K562 (cell line): ENCODE measurements at regions not wholly inside any gene's neighbourhood (a gene's known extent, or its start where the extent isn't known, plus 50 kb on each side); places are given as distances from the start of the nearest gene placed in this dataset.
A peak's percentile ranks its signal among the peaks of the same experiment; 100 is the strongest.

Source experiments
- CBFA2T2 ChIP-seq: fragments of 450-650 bp; conservative IDR thresholded peaks from 2 replicates; pipeline ENCODE4 v1.6.1; 2017; ENCODE audit warnings: mild to moderate bottlenecking
- CBFA2T3 ChIP-seq: fragments of 450-650 bp; IDR thresholded peaks from 2 replicates; pipeline ENCODE4 v1.6.1; 2017
- CBX3 ChIP-seq, 2 experiments: IDR thresholded peaks; 1 replicate in 1 of 2; 2 replicates in 1 of 2; pipeline ENCODE4 v1.6.1; 2012; ENCODE audit warnings: inconsistent platforms in 2 of 2, low read length in 2 of 2, borderline replicate concordance in 1 of 2, control low read depth in 1 of 2
- DACH1 ChIP-seq: fragments of 450-650 bp; IDR thresholded peaks from 2 replicates; pipeline ENCODE4 v1.6.1; 2018; ENCODE audit not compliant: partially characterized antibody
- FOXJ2 ChIP-seq: fragments of 200-800 bp; sonication (Bioruptor generic); IDR thresholded peaks from 2 replicates; pipeline ENCODE4 v1.6.1; 2016; ENCODE audit warnings: missing genetic modification characterization, missing compliant biosample characterization
- GTF2E2 ChIP-seq: fragments of 200-800 bp; sonication (Bioruptor generic); IDR thresholded peaks from 2 replicates; pipeline ENCODE4 v1.6.1; 2016; ENCODE audit warnings: missing genetic modification characterization, missing compliant biosample characterization
- HDAC3 ChIP-seq: fragments of 450-650 bp; IDR thresholded peaks from 2 replicates; pipeline ENCODE4 v1.6.1; 2018; ENCODE audit warnings: borderline replicate concordance, mild to moderate bottlenecking, moderate library complexity; ENCODE audit not compliant: partially characterized antibody
- KLF10 ChIP-seq: fragments of 250-450 bp; sonication (Bioruptor Pico); IDR thresholded peaks from 2 replicates; pipeline ENCODE4 v1.6.1; 2021; ENCODE audit warnings: matching md5 sums
- NEUROD1 ChIP-seq: fragments of 150-350 bp; IDR thresholded peaks from 2 replicates; pipeline ENCODE4 v1.6.1; 2014; ENCODE audit warnings: borderline replicate concordance, low read length, low read depth; ENCODE audit not compliant: partially characterized antibody
- NFE2L1 ChIP-seq: fragments of 450-650 bp; IDR thresholded peaks from 2 replicates; pipeline ENCODE4 v1.6.1; 2016; ENCODE audit warnings: missing genetic modification characterization, low read depth, mild to moderate bottlenecking, missing compliant biosample characterization, moderate library complexity, borderline replicate concordance
- NFIC ChIP-seq: fragments of 450-650 bp; IDR thresholded peaks from 2 replicates; pipeline ENCODE4 v1.6.1; 2017; ENCODE audit warnings: mild to moderate bottlenecking, inconsistent platforms
- RBFOX2 ChIP-seq: fragments of 200-400 bp; formaldehyde crosslinking; IDR thresholded peaks from 2 replicates; pipeline ENCODE4 v1.6.1; 2017; ENCODE audit warnings: low read depth, mild to moderate bottlenecking, low read length, moderate library complexity
- RNF2 ChIP-seq: sonication (generic); IDR thresholded peaks from 2 replicates; pipeline ENCODE4 v1.6.1; 2016
- SMAD2 ChIP-seq: fragments of 150-350 bp; IDR thresholded peaks from 2 replicates; pipeline ENCODE4 v1.6.1; 2014; ENCODE audit warnings: low read depth, mild to moderate bottlenecking, low read length
- TGIF2 ChIP-seq: sonication (generic); formaldehyde crosslinking; IDR thresholded peaks from 2 replicates; pipeline ENCODE4 v1.8.1; 2022; ENCODE audit warnings: mild to moderate bottlenecking, missing genetic modification reagents, moderate library complexity
- TOE1 ChIP-seq, 2 experiments: fragments of 450-650 bp in 1 of 2; sonication (generic) in 1 of 2; formaldehyde crosslinking in 1 of 2; IDR thresholded peaks; 2 replicates each; pipeline versions ENCODE4 v1.7.1 to v1.8.0; 2016 to 2022; ENCODE audit warnings: borderline replicate concordance in 2 of 2, mild to moderate bottlenecking in 2 of 2, antibody characterized with exemption in 1 of 2, inconsistent platforms in 1 of 2, low read depth in 1 of 2, missing genetic modification reagents in 1 of 2, moderate library complexity in 1 of 2
- ZBTB17 ChIP-seq: fragments of 450-650 bp; formaldehyde crosslinking; IDR thresholded peaks from 2 replicates; pipeline ENCODE4 v1.4.0; 2020; ENCODE audit warnings: mild to moderate bottlenecking
- ZC3H11A ChIP-seq: IDR thresholded peaks from 2 replicates; pipeline ENCODE4 v1.6.1; 2012; ENCODE audit warnings: low read depth, low read length, improper control_type of control experiment
- ZNF174 ChIP-seq: fragments of 250-450 bp; sonication (Bioruptor Pico); IDR thresholded peaks from 2 replicates; pipeline ENCODE4 v1.4.0; 2020; ENCODE audit warnings: mild to moderate bottlenecking
- ZNF311 ChIP-seq: fragments of 250-450 bp; sonication (Bioruptor Pico); IDR thresholded peaks from 2 replicates; pipeline ENCODE4 v1.4.0; 2020; ENCODE audit warnings: mild to moderate bottlenecking, moderate library complexity
- TF ChIP-seq, protein P1 (sequence below): sonication (generic); formaldehyde crosslinking; IDR thresholded peaks from 2 replicates; pipeline ENCODE4 v1.8.1; 2023; ENCODE audit warnings: mild to moderate bottlenecking, missing genetic modification reagents
- TF ChIP-seq, protein P2 (sequence below): fragments of 250-450 bp; sonication (Bioruptor Pico); IDR thresholded peaks from 2 replicates; pipeline ENCODE4 v1.8.0; 2022; ENCODE audit warnings: moderate library complexity, mild to moderate bottlenecking, inconsistent platforms
- TF ChIP-seq, protein P3 (sequence below): sonication (generic); IDR thresholded peaks from 2 replicates; pipeline ENCODE4 v1.6.1; 2016
- TF ChIP-seq, protein P4 (sequence below): fragments of 250-450 bp; sonication (Bioruptor Pico); IDR thresholded peaks from 2 replicates; pipeline ENCODE4 v1.8.0; 2021; ENCODE audit warnings: borderline replicate concordance, mild to moderate bottlenecking, moderate library complexity; ENCODE audit not compliant: poor library complexity, severe bottlenecking
- TF ChIP-seq, protein P5 (sequence below): fragments of 450-650 bp; IDR thresholded peaks from 2 replicates; pipeline ENCODE4 v1.6.1; 2016; ENCODE audit warnings: antibody characterized with exemption

DNA sequence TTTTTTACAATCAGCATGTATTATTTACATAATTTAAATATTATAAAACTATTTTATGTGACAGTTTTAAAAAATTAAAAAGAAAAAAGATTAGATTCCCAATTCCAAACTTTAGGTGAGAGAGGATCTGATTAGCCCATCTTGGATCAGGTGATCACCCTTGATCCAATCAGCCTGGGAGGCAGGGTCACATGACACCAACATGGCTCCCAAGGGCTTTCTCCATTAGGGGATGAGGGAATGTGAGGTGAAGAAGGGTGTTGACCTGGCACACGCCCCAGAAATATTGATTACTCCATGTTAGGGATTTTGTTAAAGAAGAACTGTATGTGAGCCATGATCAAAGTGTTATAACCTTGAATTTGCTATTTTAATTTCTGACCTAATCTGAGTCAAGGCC, 225.4 kb downstream of the RBM19 start (continued):
- TF ChIP-seq, protein P1, sequence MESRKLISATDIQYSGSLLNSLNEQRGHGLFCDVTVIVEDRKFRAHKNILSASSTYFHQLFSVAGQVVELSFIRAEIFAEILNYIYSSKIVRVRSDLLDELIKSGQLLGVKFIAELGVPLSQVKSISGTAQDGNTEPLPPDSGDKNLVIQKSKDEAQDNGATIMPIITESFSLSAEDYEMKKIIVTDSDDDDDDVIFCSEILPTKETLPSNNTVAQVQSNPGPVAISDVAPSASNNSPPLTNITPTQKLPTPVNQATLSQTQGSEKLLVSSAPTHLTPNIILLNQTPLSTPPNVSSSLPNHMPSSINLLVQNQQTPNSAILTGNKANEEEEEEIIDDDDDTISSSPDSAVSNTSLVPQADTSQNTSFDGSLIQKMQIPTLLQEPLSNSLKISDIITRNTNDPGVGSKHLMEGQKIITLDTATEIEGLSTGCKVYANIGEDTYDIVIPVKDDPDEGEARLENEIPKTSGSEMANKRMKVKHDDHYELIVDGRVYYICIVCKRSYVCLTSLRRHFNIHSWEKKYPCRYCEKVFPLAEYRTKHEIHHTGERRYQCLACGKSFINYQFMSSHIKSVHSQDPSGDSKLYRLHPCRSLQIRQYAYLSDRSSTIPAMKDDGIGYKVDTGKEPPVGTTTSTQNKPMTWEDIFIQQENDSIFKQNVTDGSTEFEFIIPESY (CRISPR knock-in tag), result no peak
- TF ChIP-seq GTF2E2 (tag), result no peak
- TF ChIP-seq CBFA2T2, result peak; percentile 64
- TF ChIP-seq ZNF311 (CRISPR knock-in tag), result no peak
- no peak for TF ChIP-seq FOXJ2 (tag)
- TF ChIP-seq ZBTB17 (CRISPR knock-in tag), result no peak
- TF ChIP-seq, protein P2, sequence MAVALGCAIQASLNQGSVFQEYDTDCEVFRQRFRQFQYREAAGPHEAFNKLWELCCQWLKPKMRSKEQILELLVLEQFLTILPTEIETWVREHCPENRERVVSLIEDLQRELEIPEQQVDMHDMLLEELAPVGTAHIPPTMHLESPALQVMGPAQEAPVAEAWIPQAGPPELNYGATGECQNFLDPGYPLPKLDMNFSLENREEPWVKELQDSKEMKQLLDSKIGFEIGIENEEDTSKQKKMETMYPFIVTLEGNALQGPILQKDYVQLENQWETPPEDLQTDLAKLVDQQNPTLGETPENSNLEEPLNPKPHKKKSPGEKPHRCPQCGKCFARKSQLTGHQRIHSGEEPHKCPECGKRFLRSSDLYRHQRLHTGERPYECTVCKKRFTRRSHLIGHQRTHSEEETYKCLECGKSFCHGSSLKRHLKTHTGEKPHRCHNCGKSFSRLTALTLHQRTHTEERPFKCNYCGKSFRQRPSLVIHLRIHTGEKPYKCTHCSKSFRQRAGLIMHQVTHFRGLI (CRISPR knock-in tag), result no peak
- TF ChIP-seq, protein P3, sequence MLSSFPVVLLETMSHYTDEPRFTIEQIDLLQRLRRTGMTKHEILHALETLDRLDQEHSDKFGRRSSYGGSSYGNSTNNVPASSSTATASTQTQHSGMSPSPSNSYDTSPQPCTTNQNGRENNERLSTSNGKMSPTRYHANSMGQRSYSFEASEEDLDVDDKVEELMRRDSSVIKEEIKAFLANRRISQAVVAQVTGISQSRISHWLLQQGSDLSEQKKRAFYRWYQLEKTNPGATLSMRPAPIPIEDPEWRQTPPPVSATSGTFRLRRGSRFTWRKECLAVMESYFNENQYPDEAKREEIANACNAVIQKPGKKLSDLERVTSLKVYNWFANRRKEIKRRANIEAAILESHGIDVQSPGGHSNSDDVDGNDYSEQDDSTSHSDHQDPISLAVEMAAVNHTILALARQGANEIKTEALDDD, result no peak
- TF ChIP-seq NEUROD1, result no peak
- no peak for TF ChIP-seq DACH1
- peak in 1 of 2 experiments; percentile 72; a peak in 1 of 3 replicates for TF ChIP-seq CBX3 (IDR thresholded peaks at IDR 0.05; ENCODE audit: borderline replicate concordance in 1 of 2, low read length in 2 of 2)
- no peak for TF ChIP-seq CBFA2T3
- no peak for TF ChIP-seq KLF10
- no peak for TF ChIP-seq RBFOX2
- TF ChIP-seq TGIF2 (CRISPR knock-in tag), result no peak
- TF ChIP-seq TOE1 (IDR thresholded peaks at IDR 0.05; ENCODE audit: borderline replicate concordance), result peak; percentile 82; the same call in 1 of the 2 replicates
- no peak for TF ChIP-seq TOE1 (CRISPR knock-in tag; IDR thresholded peaks at IDR 0.05; ENCODE audit: borderline replicate concordance, low read depth)
- no peak for TF ChIP-seq HDAC3
- TF ChIP-seq NFIC, result no peak
- no peak for TF ChIP-seq ZC3H11A
- TF ChIP-seq, protein P4, sequence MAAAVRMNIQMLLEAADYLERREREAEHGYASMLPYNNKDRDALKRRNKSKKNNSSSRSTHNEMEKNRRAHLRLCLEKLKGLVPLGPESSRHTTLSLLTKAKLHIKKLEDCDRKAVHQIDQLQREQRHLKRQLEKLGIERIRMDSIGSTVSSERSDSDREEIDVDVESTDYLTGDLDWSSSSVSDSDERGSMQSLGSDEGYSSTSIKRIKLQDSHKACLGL (CRISPR knock-in tag), result no peak
- TF ChIP-seq RNF2, result no peak
- TF ChIP-seq, protein P5, sequence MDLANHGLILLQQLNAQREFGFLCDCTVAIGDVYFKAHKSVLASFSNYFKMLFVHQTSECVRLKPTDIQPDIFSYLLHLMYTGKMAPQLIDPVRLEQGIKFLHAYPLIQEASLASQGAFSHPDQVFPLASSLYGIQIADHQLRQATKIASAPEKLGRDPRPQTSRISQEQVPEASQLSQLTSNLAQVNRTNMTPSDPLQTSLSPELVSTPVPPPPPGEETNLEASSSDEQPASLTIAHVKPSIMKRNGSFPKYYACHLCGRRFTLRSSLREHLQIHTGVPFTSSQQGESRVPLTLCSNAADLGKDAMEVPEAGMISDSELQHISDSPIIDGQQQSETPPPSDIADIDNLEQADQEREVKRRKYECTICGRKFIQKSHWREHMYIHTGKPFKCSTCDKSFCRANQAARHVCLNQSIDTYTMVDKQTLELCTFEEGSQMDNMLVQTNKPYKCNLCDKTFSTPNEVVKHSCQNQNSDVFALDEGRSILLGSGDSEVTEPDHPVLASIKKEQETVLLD, result no peak
- TF ChIP-seq SMAD2, result no peak
- TF ChIP-seq ZNF174 (CRISPR knock-in tag), result no peak
- TF ChIP-seq NFE2L1 (tag), result no peak
